ENCODE measurements at regions not wholly inside any gene's neighbourhood (a gene's known extent, or its start where the extent isn't known, plus 50 kb on each side); places are given as distances from the start of the nearest gene placed in this dataset.
"Not testable (repeated sequence)": the region's sequence is repeated elsewhere in the genome, so short reads cannot be mapped to it uniquely, and the experiment has no call there.

DNA sequence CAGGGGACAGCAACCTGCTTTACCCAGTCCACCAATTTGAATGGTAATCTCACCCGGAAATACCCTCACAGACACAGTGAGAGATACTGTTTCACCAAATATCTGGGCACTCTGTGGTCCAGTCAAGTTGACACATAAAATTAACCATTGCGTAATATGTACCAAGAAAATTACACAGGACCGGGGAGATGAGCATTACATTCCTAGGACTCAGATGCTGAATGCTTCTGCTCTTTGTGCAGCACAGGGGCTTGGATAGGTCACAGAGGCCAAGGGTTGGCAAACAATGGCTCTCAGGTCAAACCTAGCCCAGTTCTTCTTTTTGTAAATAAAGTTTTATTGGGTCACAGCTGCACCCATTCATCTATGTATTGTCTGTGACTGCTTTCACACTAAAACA lies 557.2 kb downstream of the MN1 start:
- Histone ChIP-seq H3K9me3 (ENCODE audit: low read length) (no peaks in the 10 kb centered on the region), H3K9ac (ENCODE audit: low read length) (no peak overlapping the region), H3K36me3 (ENCODE audit: insufficient read depth, low read length) (no peaks in the 10 kb centered on the region), H3K27ac (ENCODE audit: low read depth, low read length) (no peak overlapping the region), H3K27me3 (ENCODE audit: control insufficient read depth in 1 of 2, insufficient read depth in 2 of 2, low read length in 2 of 2) (no peaks in the 10 kb centered on the region), H3K4me1 (ENCODE audit: insufficient read depth, low read length) (peaks cover 18% of the 10 kb centered on the region), H3K4me3 (ENCODE audit: low read depth in 1 of 2, low read length in 2 of 2) (no peak overlapping the region)

DNA sequence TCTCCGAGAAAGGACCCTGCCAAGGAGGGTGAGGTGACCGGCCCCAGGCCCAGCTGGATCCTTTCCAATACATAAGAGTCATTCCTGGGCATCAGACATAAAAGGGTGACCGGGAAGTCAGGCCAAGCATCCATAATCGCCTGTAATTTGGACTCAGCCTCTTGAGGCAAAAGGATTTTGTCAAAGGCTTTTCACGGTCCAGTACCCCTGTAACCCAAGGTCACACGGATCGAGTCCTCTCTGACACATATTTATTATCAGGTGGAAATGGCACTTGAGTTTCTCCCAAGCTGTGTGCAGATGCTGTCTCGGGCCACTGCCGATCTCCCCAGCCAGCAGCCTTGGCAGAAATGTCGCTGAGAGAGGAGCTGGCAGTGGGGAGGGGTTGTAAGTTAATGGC lies 556.5 kb downstream of the MN1 start:
- no peaks in the 10 kb centered on the region for H3K27me3 ChIP-seq (ENCODE audit: control insufficient read depth in 1 of 2, insufficient read depth in 2 of 2, low read length in 2 of 2)
- peaks cover 14% of the 10 kb centered on the region for H3K4me1 ChIP-seq (ENCODE audit: insufficient read depth, low read length)
- H3K4me3 ChIP-seq (ENCODE audit: low read depth in 1 of 2, low read length in 2 of 2), result no peak overlapping the region
- no peaks in the 10 kb centered on the region for H3K9me3 ChIP-seq (ENCODE audit: low read length)
- no peak overlapping the region for H3K9ac ChIP-seq (ENCODE audit: low read length)
- H3K27ac ChIP-seq (ENCODE audit: low read depth, low read length), result no peak overlapping the region
- no peaks in the 10 kb centered on the region for H3K36me3 ChIP-seq (ENCODE audit: insufficient read depth, low read length)

GRCh38 chr22:27246558-27246957 lies 555.0 kb downstream of the MN1 start:
- H3K27me3 ChIP-seq (ENCODE audit: control insufficient read depth in 1 of 2, insufficient read depth in 2 of 2, low read length in 2 of 2), result no peaks in the 10 kb centered on the region
- no peaks in the 10 kb centered on the region for H3K36me3 ChIP-seq (ENCODE audit: insufficient read depth, low read length)
- H3K4me1 ChIP-seq (ENCODE audit: insufficient read depth, low read length), result peaks cover 10% of the 10 kb centered on the region
- H3K9ac ChIP-seq (ENCODE audit: low read length), result no peak overlapping the region
- no peak overlapping the region for H3K4me3 ChIP-seq (ENCODE audit: low read depth in 1 of 2, low read length in 2 of 2)
- no peak overlapping the region for H3K27ac ChIP-seq (ENCODE audit: low read depth, low read length)
- no peaks in the 10 kb centered on the region for H3K9me3 ChIP-seq (ENCODE audit: low read length)

DNA sequence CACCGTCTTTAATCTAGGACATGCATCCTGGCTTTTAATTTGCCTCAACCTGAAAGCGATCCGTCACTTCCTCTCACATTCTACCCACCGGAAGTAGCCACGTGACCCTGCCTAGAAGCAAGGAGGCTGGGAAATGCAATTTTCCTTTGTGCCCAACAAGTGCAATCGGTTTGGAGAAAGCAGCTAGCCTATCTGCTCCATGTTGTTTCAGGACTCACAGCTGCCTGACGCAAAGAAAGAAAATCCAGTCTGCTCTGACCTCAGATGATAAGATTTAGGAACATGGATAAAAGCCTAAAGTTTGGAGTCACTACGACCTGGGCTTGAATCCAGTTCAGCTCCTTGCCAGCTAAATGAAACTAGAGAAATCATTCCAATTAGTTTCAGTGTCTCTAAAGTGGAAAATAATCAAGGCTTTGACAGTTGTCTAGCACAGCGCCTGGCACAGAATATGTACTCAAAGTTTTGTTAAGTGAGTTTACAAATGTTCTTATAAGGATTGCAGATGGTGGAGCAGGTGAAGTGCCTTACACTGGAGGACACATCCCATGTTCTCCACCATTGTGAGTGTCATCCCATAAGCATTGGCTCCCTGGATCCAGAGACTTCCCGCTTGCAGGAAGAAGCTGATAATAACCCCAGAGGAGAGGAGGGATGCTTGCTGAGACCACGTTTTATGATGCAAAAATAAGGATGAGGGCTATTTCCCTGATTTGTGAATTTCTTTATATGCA lies 553.7 kb downstream of the MN1 start:
- H3K9ac ChIP-seq (ENCODE audit: low read length), result no peak overlapping the region
- H3K27ac ChIP-seq (ENCODE audit: low read depth, low read length), result no peak overlapping the region
- H3K27me3 ChIP-seq (ENCODE audit: control insufficient read depth in 1 of 2, insufficient read depth in 2 of 2, low read length in 2 of 2), result no peaks in the 10 kb centered on the region
- no peaks in the 10 kb centered on the region for H3K36me3 ChIP-seq (ENCODE audit: insufficient read depth, low read length)
- H3K4me1 ChIP-seq (ENCODE audit: insufficient read depth, low read length), result peaks cover 4% of the 10 kb centered on the region
- H3K9me3 ChIP-seq (ENCODE audit: low read length), result no peaks in the 10 kb centered on the region
- H3K4me3 ChIP-seq (ENCODE audit: low read depth in 1 of 2, low read length in 2 of 2), result no peak overlapping the region

GRCh38 chr22:27250418-27250817 lies 551.1 kb downstream of the MN1 start:
- H3K9ac ChIP-seq (ENCODE audit: low read length), result no peak overlapping the region
- H3K27me3 ChIP-seq (ENCODE audit: control insufficient read depth in 1 of 2, insufficient read depth in 2 of 2, low read length in 2 of 2), result no peaks in the 10 kb centered on the region
- no peak overlapping the region for H3K27ac ChIP-seq (ENCODE audit: low read depth, low read length)
- H3K4me1 ChIP-seq (ENCODE audit: insufficient read depth, low read length), result peaks cover 4% of the 10 kb centered on the region
- peaks cover 6% of the 10 kb centered on the region for H3K9me3 ChIP-seq (ENCODE audit: low read length)
- H3K36me3 ChIP-seq (ENCODE audit: insufficient read depth, low read length), result no peaks in the 10 kb centered on the region
- no peak overlapping the region for H3K4me3 ChIP-seq (ENCODE audit: low read depth in 1 of 2, low read length in 2 of 2)

GRCh38 chr22:27250886-27251285 lies 550.7 kb downstream of the MN1 start:
- Histone ChIP-seq H3K9me3 (ENCODE audit: low read length) (peaks cover 6% of the 10 kb centered on the region), H3K27me3 (ENCODE audit: control insufficient read depth in 1 of 2, insufficient read depth in 2 of 2, low read length in 2 of 2) (no peaks in the 10 kb centered on the region), H3K27ac (ENCODE audit: low read depth, low read length) (no peak overlapping the region), H3K4me3 (ENCODE audit: low read depth in 1 of 2, low read length in 2 of 2) (no peak overlapping the region), H3K36me3 (ENCODE audit: insufficient read depth, low read length) (no peaks in the 10 kb centered on the region), H3K4me1 (ENCODE audit: insufficient read depth, low read length) (peaks cover 4% of the 10 kb centered on the region), H3K9ac (ENCODE audit: low read length) (no peak overlapping the region)

GRCh38 chr22:27251563-27251962 lies 550.0 kb downstream of the MN1 start:
- peaks cover 6% of the 10 kb centered on the region for H3K9me3 ChIP-seq (ENCODE audit: low read length)
- H3K36me3 ChIP-seq (ENCODE audit: insufficient read depth, low read length), result no peaks in the 10 kb centered on the region
- no peak overlapping the region for H3K4me3 ChIP-seq (ENCODE audit: low read depth in 1 of 2, low read length in 2 of 2)
- H3K4me1 ChIP-seq (ENCODE audit: insufficient read depth, low read length), result peaks cover 4% of the 10 kb centered on the region
- H3K27me3 ChIP-seq (ENCODE audit: control insufficient read depth in 1 of 2, insufficient read depth in 2 of 2, low read length in 2 of 2), result no peaks in the 10 kb centered on the region
- no peak overlapping the region for H3K27ac ChIP-seq (ENCODE audit: low read depth, low read length)
- no peak overlapping the region for H3K9ac ChIP-seq (ENCODE audit: low read length)

DNA sequence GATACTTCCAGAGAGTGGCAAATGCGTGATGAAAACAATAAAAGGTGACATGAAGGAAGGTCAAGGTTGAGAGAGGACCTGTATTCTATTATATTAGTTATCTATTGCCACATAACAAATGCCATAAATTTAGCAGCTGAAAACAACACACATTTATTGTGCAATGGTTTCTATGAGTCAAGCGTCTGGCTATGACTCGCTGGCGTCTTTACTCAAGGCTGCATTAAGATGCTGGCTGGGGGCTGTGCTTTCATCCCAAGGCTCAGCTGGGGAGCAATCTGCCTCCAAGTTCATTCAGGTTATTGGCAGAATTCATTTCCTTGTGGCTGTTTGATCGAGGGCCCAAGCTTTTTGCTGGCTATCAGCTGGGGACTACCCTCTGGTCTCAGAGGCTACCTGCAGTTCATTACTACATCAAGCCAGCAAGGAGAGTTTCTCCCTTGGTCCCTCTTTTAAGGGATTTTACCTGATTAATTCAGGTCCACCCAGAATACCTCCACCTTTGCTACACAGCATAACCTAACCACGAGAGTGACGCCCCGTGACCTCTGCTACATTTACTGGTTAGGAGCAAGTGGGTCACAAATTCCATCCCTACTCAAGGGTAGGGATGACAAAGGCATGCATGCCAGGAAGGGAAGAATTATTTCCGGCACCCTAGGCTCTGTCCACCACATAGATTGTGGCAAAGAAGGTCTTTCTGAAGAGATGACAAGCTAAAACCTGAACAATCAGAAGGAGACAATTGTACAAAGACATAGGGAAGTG lies 549.1 kb downstream of the MN1 start:
- Histone ChIP-seq H3K9me3 (ENCODE audit: low read length) (peaks cover 6% of the 10 kb centered on the region), H3K27ac (ENCODE audit: low read depth, low read length) (no peak overlapping the region)

GRCh38 chr22:27253108-27253902 lies 548.3 kb downstream of the MN1 start:
- peaks cover 6% of the 10 kb centered on the region for H3K9me3 ChIP-seq (ENCODE audit: low read length)
- no peaks in the 10 kb centered on the region for H3K36me3 ChIP-seq (ENCODE audit: insufficient read depth, low read length)
- no peak overlapping the region for H3K9ac ChIP-seq (ENCODE audit: low read length)
- H3K27ac ChIP-seq (ENCODE audit: low read depth, low read length), result no peak overlapping the region
- H3K27me3 ChIP-seq (ENCODE audit: control insufficient read depth in 1 of 2, insufficient read depth in 2 of 2, low read length in 2 of 2), result no peaks in the 10 kb centered on the region
- H3K4me3 ChIP-seq (ENCODE audit: low read depth in 1 of 2, low read length in 2 of 2), result no peak overlapping the region
- no peaks in the 10 kb centered on the region for H3K4me1 ChIP-seq (ENCODE audit: insufficient read depth, low read length)

More for the DNA sequence above, 549.1 kb downstream of the MN1 start:
- Histone ChIP-seq H3K4me1 (ENCODE audit: insufficient read depth, low read length) (no peaks in the 10 kb centered on the region), H3K9ac (ENCODE audit: low read length) (no peak overlapping the region), H3K27me3 (ENCODE audit: control insufficient read depth in 1 of 2, insufficient read depth in 2 of 2, low read length in 2 of 2) (no peaks in the 10 kb centered on the region), H3K36me3 (ENCODE audit: insufficient read depth, low read length) (no peaks in the 10 kb centered on the region), H3K4me3 (ENCODE audit: low read depth in 1 of 2, low read length in 2 of 2) (no peak overlapping the region)

GRCh38 chr22:27254063-27254462 lies 547.5 kb downstream of the MN1 start:
- not testable (repeated sequence) for H3K27me3 ChIP-seq (ENCODE audit: control insufficient read depth in 1 of 2, insufficient read depth in 2 of 2, low read length in 2 of 2); H3K9me3 ChIP-seq (ENCODE audit: low read length); H3K4me1 ChIP-seq (ENCODE audit: insufficient read depth, low read length); H3K27ac ChIP-seq (ENCODE audit: low read depth, low read length); H3K4me3 ChIP-seq (ENCODE audit: low read depth in 1 of 2, low read length in 2 of 2); H3K9ac ChIP-seq (ENCODE audit: low read length); H3K36me3 ChIP-seq (ENCODE audit: insufficient read depth, low read length)

DNA sequence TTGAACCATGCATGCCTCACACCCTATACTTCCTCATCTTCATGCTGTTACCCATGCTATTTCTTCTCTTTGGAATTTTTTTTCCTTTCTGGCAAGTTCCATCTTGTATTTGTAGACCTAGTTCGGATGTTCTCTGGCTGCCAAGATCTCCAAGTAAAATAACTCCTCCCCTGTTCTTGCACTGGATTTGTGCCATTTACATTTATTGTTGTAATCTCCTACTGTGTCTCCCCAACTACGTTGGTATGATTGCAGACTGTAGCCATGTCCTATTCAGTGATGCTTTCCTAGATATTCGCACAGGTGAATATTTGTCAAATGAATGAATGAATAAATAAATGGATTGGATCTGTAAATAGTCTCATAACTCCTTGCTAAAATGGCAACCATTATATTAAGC lies 546.0 kb downstream of the MN1 start:
- Histone ChIP-seq H3K27me3 (ENCODE audit: control insufficient read depth in 1 of 2, insufficient read depth in 2 of 2, low read length in 2 of 2) (no peaks in the 10 kb centered on the region), H3K9me3 (ENCODE audit: low read length) (peaks cover 6% of the 10 kb centered on the region), H3K4me3 (ENCODE audit: low read depth in 1 of 2, low read length in 2 of 2) (no peak overlapping the region), H3K4me1 (ENCODE audit: insufficient read depth, low read length) (no peaks in the 10 kb centered on the region), H3K27ac (ENCODE audit: low read depth, low read length) (no peak overlapping the region), H3K36me3 (ENCODE audit: insufficient read depth, low read length) (no peaks in the 10 kb centered on the region), H3K9ac (ENCODE audit: low read length) (no peak overlapping the region)

All from muscle layer of colon (tissue), 2 donors.